Rectal smooth muscle tissue (tissue), 1 donor: ENCODE measurements at regions not wholly inside any gene's neighbourhood (a gene's known extent, or its start where the extent isn't known, plus 50 kb on each side); places are given as distances from the start of the nearest gene placed in this dataset.
"Not testable (repeated sequence)": the region's sequence is repeated elsewhere in the genome, so short reads cannot be mapped to it uniquely, and the experiment has no call there.

Experiments used
- H3K27ac ChIP-seq: one replicate; pipeline ENCODE4 v1.7.0; 2013; ENCODE audit warnings: low read depth, low read length, inconsistent platforms
- H3K27me3 ChIP-seq: one replicate; pipeline ENCODE4 v1.7.0; 2013; ENCODE audit warnings: low read length; ENCODE audit not compliant: control insufficient read depth, insufficient read depth
- H3K36me3 ChIP-seq: one replicate; pipeline ENCODE4 v1.7.0; 2013; ENCODE audit warnings: low read length; ENCODE audit not compliant: control insufficient read depth, insufficient read depth
- H3K4me1 ChIP-seq: one replicate; pipeline ENCODE4 v1.7.0; 2013; ENCODE audit warnings: low read length; ENCODE audit not compliant: control insufficient read depth, insufficient read depth
- H3K4me3 ChIP-seq: one replicate; pipeline ENCODE4 v1.7.0; 2013; ENCODE audit warnings: low read length
- H3K9ac ChIP-seq: one replicate; pipeline ENCODE4 v1.7.0; 2013; ENCODE audit warnings: low read length

DNA sequence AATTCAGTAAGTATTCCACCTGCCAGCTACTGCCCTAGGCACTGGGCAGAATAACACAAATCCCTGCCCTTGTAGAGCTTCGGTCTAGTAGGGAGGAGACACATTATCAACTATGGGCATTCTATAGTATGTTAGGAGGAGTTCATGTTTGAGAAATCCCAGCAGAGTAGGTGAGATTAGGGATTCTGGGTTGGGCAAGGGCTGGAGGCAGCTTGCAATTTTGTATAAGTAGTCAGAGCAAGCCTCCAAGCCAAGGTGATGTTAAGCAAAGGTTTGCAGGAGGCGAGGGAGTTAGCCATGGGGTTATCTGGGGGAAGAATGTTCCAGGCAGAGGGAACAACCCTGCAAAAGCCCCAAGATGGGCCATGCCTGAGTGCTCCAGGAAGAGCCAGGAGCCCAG lies 187.9 kb upstream of the HS6ST1 start:
- Histone ChIP-seq H3K36me3 (no peaks in the 10 kb centered on the region), H3K9ac (no peak overlapping the region), H3K27me3 (no peaks in the 10 kb centered on the region), H3K27ac (no peak overlapping the region), H3K4me1 (no peaks in the 10 kb centered on the region), H3K4me3 (no peak overlapping the region)

DNA sequence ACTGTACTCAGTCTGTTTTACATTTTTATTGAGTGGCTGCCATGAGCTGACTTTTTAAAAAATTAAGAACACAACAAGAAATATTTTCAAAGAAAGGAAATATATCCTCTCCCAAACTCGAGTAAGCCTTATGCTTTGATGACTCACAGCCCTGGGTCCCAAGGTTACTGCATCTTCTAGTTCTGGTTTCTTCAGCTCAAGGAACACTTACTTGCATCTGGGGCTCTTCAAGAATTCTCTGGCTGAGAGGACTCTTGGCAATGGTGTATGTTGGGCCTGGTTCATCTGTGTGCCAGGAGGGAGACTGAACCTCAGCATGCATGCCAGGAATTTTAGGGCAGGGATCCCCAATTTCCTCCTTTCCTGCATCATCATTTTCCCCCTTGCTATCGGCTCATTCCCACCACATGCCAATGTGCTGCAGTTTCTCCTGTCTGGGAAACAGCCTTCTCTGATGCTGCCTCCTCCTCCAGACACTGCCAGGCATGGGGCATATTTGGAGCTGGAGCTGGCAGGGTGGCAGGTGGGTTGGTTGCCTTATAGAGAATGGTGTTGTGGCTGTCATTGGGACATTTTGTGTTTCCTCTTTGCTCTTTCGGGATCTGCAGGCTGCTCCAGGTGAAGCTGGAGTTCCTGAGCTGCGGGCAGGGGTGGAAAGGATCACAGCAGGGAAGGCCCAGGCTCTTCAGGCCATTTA lies 192.2 kb upstream of the HS6ST1 start:
- H3K4me1 ChIP-seq = peaks cover 2% of the 10 kb centered on the region
- no peak overlapping the region for H3K9ac ChIP-seq
- H3K36me3 ChIP-seq = no peaks in the 10 kb centered on the region
- H3K27me3 ChIP-seq = no peaks in the 10 kb centered on the region
- no peak overlapping the region for H3K4me3 ChIP-seq
- H3K27ac ChIP-seq = no peak overlapping the region

DNA sequence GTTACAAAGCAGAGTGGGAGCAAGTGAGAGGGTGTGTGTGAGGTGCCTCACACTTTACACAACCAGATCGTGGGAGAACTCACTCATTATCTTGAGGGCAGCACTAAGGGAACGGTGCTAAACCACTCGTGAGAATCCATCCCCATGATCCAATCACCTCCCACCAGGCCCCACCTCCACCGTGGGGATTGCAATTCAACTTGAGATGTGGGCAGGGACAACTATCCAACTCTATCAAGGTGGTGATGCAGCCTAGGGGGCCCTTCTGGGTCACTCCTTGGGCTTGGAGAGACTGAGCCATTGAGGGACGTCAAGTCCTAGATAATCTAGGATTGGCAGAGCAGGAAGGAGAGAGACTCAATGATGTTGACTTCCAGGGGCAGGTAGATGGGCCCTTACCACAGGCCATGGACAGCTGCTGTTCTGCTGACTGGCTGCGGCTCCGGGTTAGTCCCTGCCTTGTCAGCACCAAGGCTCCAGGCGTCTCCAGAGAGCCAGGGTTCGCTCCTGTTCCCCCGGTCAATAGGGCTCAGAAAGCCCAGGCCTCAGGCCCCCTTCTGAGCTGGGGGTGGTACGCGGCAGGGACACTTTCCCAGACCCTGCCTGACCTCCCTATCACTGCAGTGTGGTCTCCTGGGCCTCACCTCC lies 193.2 kb upstream of the HS6ST1 start:
- Histone ChIP-seq H3K4me1 (peaks cover 2% of the 10 kb centered on the region), H3K9ac (no peak overlapping the region), H3K27me3 (no peaks in the 10 kb centered on the region), H3K27ac (no peak overlapping the region), H3K36me3 (no peaks in the 10 kb centered on the region), H3K4me3 (no peak overlapping the region)

DNA sequence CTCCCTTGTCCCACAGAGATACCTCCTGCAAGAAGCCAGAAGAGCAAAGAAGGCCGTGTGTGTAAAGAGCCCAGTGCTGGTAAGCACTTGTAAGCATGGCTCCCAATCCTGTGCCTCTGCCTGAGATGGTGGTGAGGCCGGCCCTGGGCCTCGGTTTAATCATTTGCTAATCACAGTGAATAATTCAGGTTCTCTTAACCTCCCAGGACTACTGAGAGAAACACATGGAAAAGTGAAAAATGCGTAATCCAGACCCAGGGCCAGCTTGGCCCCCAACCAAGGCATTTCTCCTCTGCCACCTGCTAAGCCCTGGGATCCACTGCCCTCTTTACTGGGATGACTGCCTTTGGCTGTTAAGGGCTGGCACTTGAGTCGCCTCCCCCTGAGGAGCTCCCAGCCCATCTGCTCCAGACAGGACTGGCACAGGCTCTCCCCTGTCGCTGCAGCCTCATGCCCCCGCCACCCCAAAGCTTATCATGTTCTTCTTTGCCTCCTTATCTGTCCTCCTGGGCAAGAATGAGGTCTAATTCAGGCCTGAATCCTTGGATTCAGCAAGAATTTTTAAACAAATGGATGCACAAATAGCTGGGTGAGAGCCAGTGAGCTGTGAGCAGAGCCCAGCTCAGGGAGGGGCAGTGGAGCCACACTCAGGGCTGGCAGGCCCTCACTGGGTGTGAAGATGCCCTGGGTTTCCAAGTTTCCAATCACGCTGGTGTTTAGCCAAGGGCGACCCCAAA lies 193.9 kb upstream of the HS6ST1 start:
- no peak overlapping the region for H3K27ac ChIP-seq
- peaks cover 2% of the 10 kb centered on the region for H3K4me1 ChIP-seq
- H3K4me3 ChIP-seq = no peak overlapping the region
- no peak overlapping the region for H3K9ac ChIP-seq
- no peaks in the 10 kb centered on the region for H3K27me3 ChIP-seq
- no peaks in the 10 kb centered on the region for H3K36me3 ChIP-seq

DNA sequence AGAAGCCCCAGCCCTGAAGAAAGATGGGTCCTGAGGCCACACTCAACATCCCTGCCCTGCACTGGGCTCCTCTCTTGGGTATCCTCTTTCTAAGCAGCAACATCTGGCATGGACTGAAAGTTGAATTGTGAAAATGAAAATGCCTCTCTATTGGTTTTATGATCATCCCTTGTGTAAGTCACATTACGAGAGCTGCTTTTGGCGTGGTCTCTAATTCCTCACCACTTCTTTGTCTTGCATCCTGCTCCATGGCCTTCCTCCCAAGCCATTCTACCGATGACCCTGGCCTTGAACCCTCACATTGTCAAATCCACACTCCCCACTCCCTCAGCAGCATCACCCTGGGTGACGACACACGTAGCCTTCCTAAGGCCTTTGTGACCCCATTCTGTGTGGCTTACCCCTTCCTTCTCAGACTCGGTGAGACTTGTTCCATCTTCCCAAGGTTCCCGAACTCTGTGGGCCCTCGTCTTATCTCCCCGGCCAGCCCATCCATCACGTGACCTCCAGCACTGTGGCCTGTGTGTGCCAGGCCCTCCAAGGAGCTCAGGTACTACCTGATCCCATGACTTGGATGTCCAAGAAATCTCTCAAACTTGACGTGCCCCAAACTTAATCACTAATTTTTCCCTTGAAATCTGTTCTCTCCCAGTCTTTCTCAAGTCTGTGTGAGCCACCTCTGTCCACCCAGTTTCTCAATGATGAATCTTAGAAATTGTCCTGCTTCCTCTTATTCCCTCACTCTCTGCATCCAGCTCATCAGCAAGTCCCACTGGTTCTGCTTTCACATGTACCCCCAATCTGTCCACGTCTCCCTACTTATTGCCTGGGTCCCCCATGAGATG lies 194.7 kb upstream of the HS6ST1 start:
- Histone ChIP-seq H3K9ac (no peak overlapping the region), H3K4me1 (peaks cover 2% of the 10 kb centered on the region), H3K27ac (no peak overlapping the region), H3K27me3 (no peaks in the 10 kb centered on the region), H3K4me3 (no peak overlapping the region), H3K36me3 (no peaks in the 10 kb centered on the region)

DNA sequence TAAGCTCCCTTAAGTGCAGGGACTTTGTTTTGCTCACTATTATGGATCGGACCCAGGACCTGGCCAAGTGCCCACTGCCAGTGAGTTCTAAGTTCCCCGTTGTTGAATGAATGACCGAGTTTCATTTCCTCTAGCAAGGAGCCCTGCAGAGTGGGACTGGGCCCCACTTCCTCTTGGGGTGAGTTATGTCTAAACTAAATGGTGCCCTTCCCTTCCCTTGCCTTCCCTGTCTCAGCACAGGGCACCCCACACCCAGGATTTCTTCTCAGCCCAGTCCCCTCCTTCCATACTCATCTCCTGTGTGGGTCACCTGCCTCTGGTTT lies 195.3 kb upstream of the HS6ST1 start:
- Histone ChIP-seq H3K4me1 (peaks cover 2% of the 10 kb centered on the region), H3K36me3 (no peaks in the 10 kb centered on the region), H3K4me3 (no peak overlapping the region), H3K9ac (no peak overlapping the region), H3K27ac (no peak overlapping the region), H3K27me3 (no peaks in the 10 kb centered on the region)

DNA sequence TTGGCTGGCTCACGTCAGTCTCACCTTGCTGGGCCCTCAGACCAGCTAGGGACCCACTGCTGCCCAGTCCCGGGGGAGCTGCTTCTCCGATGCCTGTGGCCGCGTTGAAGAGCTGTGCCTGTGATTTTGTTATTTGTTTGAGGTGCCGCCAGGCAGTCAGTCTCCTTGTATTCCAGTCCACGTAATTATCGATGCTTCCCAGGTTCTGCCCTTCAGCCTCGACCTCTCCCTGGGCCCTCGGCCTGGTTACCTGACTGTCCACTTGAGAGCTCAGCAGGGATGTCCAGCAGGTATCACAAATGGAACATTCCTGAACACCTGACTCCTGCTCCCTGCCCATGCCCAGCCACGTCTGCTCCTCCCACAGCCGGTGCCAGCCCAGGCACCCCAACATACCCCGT lies 195.9 kb upstream of the HS6ST1 start:
- Histone ChIP-seq H3K27me3 (no peaks in the 10 kb centered on the region), H3K36me3 (no peaks in the 10 kb centered on the region), H3K9ac (no peak overlapping the region), H3K27ac (no peak overlapping the region), H3K4me1 (peaks cover 2% of the 10 kb centered on the region), H3K4me3 (no peak overlapping the region)

DNA sequence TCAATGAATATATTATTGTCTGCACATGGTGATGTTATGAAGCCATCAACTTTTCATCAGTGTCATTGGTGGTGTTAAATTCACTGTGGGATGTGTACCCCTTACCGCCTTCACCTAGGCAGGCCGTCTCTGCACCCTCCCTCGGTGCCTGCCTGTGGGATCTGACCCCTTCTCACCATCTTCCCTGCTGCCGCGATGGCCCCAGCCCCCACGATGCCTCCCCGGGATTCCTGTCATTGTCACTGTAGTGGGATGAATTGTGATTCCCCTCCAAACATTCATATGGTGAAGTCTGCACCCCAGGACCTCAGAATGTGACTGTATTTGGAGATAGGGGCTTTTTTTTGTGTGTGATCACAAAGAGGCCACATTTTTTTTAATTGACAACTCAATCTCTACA lies 198.3 kb upstream of the HS6ST1 start:
- H3K4me1 ChIP-seq = peaks cover 2% of the 10 kb centered on the region
- no peak overlapping the region for H3K27ac ChIP-seq
- H3K9ac ChIP-seq = no peak overlapping the region
- no peak overlapping the region for H3K4me3 ChIP-seq
- no peaks in the 10 kb centered on the region for H3K36me3 ChIP-seq
- H3K27me3 ChIP-seq = no peaks in the 10 kb centered on the region

DNA sequence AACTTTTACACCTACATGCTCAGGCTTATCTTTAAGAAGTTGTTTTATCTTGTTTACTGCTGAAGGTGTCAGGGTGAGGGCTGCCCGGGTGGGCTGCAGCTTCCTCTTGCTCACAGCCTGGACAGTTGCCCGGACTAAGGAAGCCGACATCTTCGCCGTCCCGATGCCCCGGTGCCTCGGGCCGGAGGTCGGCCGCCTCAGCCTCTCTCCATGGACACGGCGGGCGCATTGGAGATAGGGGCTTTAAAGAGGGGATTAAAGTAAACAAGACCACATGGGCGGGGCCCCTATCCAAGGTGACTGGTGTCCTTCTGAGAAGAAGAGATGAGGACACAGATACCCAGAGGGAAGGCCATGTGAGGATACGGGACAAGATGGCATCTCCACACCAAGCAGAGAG lies 200.4 kb upstream of the HS6ST1 start:
- H3K4me3 ChIP-seq, H3K4me1 ChIP-seq, H3K27me3 ChIP-seq, H3K9ac ChIP-seq, H3K27ac ChIP-seq, H3K36me3 ChIP-seq: not testable (repeated sequence)

DNA sequence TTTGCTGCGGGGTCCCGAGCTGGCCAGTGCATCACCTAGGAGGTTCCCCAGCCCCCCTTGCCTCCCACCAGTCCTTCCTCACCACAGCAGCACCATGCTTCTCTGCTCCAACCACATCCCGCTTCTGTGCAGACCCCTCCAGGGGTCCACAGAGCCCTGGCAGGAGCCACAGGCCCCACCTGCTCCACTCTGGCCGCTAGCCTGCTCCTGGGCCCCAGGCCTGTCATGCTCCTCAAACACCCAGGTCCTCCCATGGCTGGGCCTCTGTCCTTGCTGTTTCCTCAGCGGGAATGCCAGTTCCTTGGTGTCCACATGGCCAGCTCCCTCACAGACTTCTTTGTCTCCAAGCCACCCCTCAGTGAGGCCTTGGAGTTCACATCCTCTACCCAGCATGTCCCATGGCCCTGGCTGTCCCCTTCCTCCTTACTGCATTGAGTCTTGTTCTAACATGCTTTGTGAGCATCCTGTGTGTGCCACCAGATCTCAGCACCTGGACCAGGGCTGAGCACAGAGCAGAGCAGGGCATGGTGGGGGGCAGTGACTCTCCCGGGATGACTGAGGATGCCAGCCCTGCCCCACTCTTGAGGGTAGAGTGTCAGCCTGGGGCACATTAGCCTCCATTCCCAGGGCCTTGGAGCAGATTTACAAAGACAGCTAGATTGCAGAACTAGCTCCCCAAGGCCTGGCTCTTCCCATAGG lies 201.0 kb upstream of the HS6ST1 start:
- H3K27me3 ChIP-seq = peaks cover 2% of the 10 kb centered on the region
- no peaks in the 10 kb centered on the region for H3K4me1 ChIP-seq
- H3K36me3 ChIP-seq = no peaks in the 10 kb centered on the region
- no peak overlapping the region for H3K9ac ChIP-seq
- H3K4me3 ChIP-seq = no peak overlapping the region
- H3K27ac ChIP-seq = no peak overlapping the region

DNA sequence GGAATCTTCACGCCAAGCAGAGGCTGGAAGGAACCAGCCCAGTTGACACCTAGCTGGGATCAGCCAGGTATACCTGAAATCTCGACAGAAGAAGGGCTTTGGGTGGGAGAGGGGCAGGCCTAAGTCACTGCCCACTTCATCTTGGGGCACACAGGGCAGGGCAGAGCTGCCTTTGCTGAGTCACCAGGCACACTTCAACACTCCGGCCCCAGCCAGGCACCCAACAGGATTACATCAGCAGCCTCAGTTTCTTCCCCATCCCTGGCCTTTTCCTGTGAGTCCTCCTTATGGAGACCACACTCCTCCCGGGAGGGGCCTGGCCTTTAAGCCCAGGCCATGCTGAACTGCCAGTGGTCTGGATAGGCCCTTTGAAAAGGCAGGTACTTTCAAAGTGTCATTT lies 201.7 kb upstream of the HS6ST1 start:
- Histone ChIP-seq H3K4me3 (no peak overlapping the region), H3K36me3 (no peaks in the 10 kb centered on the region), H3K4me1 (no peaks in the 10 kb centered on the region), H3K9ac (no peak overlapping the region), H3K27ac (no peak overlapping the region), H3K27me3 (peaks cover 2% of the 10 kb centered on the region)

DNA sequence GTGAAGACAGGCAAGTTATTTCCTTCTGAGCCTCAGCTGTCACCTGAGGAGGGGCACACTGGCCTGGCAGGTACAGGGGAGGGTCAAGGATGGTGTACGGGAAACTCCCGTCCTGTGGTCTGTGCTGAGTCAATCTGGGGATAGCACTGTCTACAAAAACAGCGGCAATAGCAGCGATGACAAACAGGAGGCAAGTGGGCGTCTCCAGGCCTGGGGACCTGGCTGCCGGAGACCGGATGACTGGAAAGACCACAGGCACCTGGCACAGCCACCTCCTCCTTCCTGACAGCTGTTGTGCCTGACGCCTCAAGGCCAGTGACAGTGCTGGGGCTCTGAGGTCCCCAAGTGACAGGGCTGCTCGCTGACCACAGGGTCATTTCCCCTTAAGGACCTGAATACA lies 202.1 kb upstream of the HS6ST1 start:
- Histone ChIP-seq H3K4me3 (no peak overlapping the region), H3K9ac (no peak overlapping the region), H3K4me1 (no peaks in the 10 kb centered on the region), H3K36me3 (no peaks in the 10 kb centered on the region), H3K27ac (no peak overlapping the region), H3K27me3 (peaks cover 2% of the 10 kb centered on the region)
